ENCODE measurements at regions not wholly inside any gene's neighbourhood (a gene's known extent, or its start where the extent isn't known, plus 50 kb on each side); places are given as distances from the start of the nearest gene placed in this dataset.

DNA sequence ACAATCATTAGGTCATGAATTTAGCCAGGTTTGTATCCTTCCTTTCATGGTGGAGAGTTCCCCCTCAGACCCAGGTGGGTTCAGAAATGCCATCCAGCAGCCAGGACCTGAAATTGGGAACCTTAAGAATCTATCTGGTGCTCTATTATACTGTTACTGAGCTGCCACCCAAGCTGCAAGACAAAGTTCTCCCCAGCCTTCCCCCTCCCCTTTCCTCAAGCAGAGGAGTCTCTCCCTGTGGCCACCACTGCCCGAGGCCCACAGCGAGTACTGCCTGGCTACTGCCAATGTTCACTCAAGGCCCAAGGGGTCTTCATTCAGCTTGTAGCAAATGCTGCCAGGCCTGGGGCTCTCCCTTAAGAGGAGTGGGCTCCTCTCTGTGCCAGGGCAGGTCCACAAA lies 133.8 kb downstream of the TMEM38B start:
- no peak overlapping the region for H3K27ac ChIP-seq
- ATAC-seq, result no peak
- WGBS, 2 donors (ENCODE audit: low coverage in 1 of 2), result no CpG with 5 or more reads among the region's 2 CpGs
- H3K4me1 ChIP-seq, result no peaks in the 10 kb centered on the region
- peaks cover 0 to 16% (median 0%) of the 10 kb centered on the region in 3 donors for H3K9me3 ChIP-seq
- H3K36me3 ChIP-seq, result no peaks in the 10 kb centered on the region
- TF ChIP-seq POLR2AphosphoS5 (IDR thresholded peaks at IDR 0.05) (no peak), EP300 (IDR thresholded peaks at IDR 0.05) (no peak), POLR2A (IDR thresholded peaks at IDR 0.05) (no peak), CTCF (IDR thresholded peaks at IDR 0.05) (no peak)
- no peaks in the 10 kb centered on the region for H3K27me3 ChIP-seq
- H3K4me3 ChIP-seq, result no peak overlapping the region

GRCh38 chr9:105828596-105829213 lies 134.4 kb downstream of the TMEM38B start:
- no peaks in the 10 kb centered on the region for H3K4me1 ChIP-seq
- H3K27ac ChIP-seq, result no peak overlapping the region
- ATAC-seq, result no peak
- TF ChIP-seq EP300 (IDR thresholded peaks at IDR 0.05), result no peak
- TF ChIP-seq POLR2AphosphoS5 (IDR thresholded peaks at IDR 0.05), result no peak
- no peak for TF ChIP-seq POLR2A (IDR thresholded peaks at IDR 0.05)
- no peak for TF ChIP-seq CTCF (IDR thresholded peaks at IDR 0.05)
- H3K27me3 ChIP-seq, result no peaks in the 10 kb centered on the region
- no CpG with 5 or more reads among the region's 1 CpG for WGBS, 2 donors (ENCODE audit: low coverage in 1 of 2)
- H3K36me3 ChIP-seq, result no peaks in the 10 kb centered on the region
- H3K4me3 ChIP-seq, result no peak overlapping the region
- H3K9me3 ChIP-seq, result peaks cover 0 to 10% (median 0%) of the 10 kb centered on the region in 3 donors

GRCh38 chr9:105830461-105830860 lies 136.1 kb downstream of the TMEM38B start:
- Histone ChIP-seq H3K4me1 (no peaks in the 10 kb centered on the region), H3K9me3 (peaks cover 0 to under 1% (median 0%) of the 10 kb centered on the region in 3 donors), H3K27ac (no peak overlapping the region), H3K27me3 (no peaks in the 10 kb centered on the region), H3K4me3 (no peak overlapping the region), H3K36me3 (no peaks in the 10 kb centered on the region)
- WGBS, 2 donors (ENCODE audit: low coverage in 1 of 2), result 80 to 87% methylated on average over 1 of the region's 1 CpG
- TF ChIP-seq POLR2AphosphoS5 (IDR thresholded peaks at IDR 0.05), result no peak
- no peak for TF ChIP-seq CTCF (IDR thresholded peaks at IDR 0.05)
- no peak for TF ChIP-seq POLR2A (IDR thresholded peaks at IDR 0.05)
- TF ChIP-seq EP300 (IDR thresholded peaks at IDR 0.05), result no peak
- ATAC-seq, result no peak

DNA sequence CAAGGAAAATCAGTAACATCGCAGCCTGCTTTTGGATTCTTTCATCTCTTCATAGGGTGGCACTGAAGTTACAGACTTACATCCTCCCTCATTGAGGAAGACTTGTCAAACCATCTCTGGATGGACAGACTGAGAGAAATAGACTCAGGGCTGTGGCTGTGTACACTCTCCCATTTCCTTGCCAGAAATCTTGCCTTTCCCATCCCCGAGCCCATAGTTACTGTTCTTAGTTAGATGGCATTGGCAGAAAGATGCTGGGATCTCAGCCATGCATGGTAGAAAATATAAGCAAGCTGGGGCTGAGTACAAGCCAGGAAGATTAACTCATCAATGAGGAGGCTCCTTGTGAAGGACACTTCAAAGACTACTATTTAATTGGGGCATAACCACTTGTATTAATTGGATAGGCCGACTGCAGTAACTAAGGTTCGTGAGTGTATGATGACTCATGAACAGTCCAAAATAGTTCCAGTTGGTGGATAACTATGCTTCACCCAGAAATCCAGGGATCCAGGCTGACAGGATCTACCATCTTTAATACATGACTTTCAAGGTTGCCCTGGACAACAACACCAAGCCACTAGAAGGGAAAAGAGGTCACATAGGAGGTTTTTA lies 137.9 kb downstream of the TMEM38B start:
- no peaks in the 10 kb centered on the region for H3K9me3 ChIP-seq
- no peaks in the 10 kb centered on the region for H3K36me3 ChIP-seq
- no peak overlapping the region for H3K27ac ChIP-seq
- ATAC-seq, result no peak
- H3K4me1 ChIP-seq, result no peaks in the 10 kb centered on the region
- WGBS, 2 donors (ENCODE audit: low coverage in 1 of 2), result 89 to 97% methylated on average over 2 to 3 of the region's 4 CpGs
- TF ChIP-seq POLR2A (IDR thresholded peaks at IDR 0.05) (no peak), EP300 (IDR thresholded peaks at IDR 0.05) (no peak), POLR2AphosphoS5 (IDR thresholded peaks at IDR 0.05) (no peak), CTCF (IDR thresholded peaks at IDR 0.05) (no peak)
- no peaks in the 10 kb centered on the region for H3K27me3 ChIP-seq
- H3K4me3 ChIP-seq, result no peak overlapping the region
